NCI-H2171 treated with DMSO at 0.1 percent for 48 hours (cell line): ENCODE measurements at regions not wholly inside any gene's neighbourhood (a gene's known extent, or its start where the extent isn't known, plus 50 kb on each side); places are given as distances from the start of the nearest gene placed in this dataset.
"Not testable (repeated sequence)": the region's sequence is repeated elsewhere in the genome, so short reads cannot be mapped to it uniquely, and the experiment has no call there.

ENCODE experiments used
- DNase-seq: peaks from one replicate; lab custom pipeline; 2025; lab: John Stamatoyannopoulos, UW

DNA sequence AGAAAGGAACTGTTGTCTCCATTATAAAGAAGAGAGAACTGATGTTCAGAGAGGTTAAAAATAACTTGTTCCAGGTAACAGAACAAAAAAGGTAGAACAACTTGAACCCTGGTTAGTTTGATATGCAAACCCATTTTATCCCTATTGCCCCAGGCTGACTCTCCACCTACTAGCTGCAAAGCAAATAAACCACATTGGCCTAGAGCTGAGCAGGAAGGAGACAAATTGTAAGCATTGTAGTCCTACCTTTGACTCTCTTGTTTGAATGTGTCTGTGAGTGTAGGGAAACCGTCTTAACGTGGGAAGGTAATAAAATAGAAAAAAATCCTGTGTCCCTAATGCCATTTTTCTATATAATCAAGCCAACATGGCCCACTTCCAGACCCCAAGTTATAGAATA lies 126.4 kb downstream of the CCER1 start:
- no peak for DNase-seq

DNA sequence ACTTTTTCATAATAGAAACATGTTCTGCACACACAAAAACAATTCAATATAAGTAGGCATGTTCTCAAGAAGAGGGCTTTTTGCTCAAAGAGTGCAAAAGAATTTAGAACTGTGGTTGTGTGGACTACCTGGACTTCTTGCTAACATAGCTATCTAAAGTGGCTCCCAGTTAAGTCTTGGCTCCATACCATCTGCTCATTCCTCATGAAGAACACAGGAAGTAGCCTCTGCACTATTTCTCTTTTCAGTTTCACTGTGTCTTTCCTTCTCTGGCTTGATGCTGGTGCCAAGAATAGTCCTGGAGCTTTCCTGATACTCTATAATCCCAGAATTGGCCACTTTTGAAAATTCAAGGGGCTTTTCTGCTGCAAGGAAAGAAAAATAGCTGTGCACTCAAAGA lies 127.4 kb downstream of the CCER1 start:
- no peak for DNase-seq

DNA sequence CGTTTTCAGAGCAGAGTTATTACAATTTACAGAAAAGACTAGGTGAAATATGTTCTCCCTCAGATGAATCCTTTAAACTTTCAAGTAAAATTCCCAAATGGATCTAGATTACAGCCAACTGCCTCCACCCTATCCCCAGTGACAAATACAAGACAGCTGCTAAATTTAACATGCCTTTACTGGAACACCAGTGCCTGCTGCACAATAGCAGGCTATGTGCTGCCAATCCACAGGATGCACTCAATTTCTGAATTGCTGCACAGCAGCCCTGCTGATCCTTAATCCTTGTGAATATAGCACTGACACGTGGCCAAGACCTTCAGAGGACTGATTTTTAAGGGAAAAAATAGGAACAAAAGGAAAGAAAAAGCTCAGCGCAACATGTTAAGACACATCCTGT lies 128.9 kb downstream of the CCER1 start:
- DNase-seq = no peak

DNA sequence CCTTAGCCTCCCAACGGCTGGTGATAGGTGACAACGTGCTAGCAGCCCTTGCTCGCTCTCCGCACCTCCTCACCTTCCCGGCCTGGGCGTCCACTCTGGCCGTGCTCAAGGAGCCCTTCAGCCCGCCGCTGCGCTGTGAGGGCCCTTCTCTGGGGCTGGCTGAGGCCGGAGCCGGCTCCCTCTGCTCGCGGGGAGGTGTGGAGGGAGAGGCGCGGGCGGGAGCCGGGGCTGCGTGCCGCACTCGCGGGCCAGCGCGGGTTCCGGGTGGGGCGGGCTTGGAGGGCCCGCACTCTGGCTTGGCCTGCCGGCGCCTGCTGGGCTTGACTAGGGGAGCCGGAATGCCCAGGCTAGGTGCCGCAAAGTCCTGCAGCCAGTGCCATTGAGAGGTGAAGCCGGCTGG lies 131.1 kb downstream of the CCER1 start:
- no peak for DNase-seq

DNA sequence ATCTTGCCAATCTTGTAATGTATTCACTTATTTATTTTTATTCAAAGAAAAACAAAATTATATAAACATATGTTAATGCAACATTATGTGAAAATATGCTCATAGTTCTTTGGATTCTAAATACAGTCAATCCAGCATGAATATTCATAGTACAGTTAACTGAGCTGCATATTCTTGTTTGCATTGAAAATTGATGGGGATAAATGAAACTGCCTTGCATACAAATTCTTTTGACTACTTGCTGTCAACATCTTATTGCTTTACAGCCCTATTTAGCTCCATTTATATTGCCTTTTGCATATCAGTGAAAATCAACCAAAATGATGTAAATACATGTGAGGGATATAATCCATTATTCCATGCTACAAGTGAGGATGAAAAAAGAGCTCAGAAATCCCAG lies 135.3 kb downstream of the CCER1 start:
- no peak for DNase-seq

DNA sequence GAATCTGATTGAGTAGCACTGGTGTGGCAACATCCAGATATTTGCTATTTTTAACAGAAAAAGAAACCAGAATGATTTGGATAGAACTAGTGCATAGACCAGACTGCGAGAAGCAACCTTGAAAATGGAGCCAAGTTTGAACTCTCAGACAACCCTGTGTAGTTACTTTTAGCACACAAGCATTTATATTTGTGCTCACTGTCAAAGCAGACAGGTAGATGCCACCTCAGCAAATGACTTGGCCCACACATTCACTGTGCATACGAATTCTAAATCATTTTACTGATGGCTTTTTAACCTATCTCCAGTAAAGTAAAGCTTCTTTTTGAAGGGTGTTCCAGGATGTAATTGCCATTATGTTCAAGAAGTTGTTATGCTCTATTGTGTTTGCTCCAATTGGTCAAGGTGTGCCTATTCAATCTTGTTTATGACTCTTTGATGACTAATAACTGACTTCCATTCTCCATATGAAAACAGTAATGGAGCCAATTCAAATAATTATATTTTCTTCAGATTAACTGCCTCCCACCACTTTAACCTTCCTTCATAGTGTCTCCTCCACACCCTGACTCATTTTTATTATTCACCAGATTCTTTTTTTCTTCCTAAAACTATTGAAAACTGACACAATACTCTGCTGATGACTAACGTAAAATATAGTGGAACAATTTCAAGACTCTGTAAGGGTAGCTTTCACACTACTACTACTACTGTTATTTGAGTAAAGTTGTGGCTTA lies 138.5 kb downstream of the CCER1 start:
- no peak for DNase-seq

DNA sequence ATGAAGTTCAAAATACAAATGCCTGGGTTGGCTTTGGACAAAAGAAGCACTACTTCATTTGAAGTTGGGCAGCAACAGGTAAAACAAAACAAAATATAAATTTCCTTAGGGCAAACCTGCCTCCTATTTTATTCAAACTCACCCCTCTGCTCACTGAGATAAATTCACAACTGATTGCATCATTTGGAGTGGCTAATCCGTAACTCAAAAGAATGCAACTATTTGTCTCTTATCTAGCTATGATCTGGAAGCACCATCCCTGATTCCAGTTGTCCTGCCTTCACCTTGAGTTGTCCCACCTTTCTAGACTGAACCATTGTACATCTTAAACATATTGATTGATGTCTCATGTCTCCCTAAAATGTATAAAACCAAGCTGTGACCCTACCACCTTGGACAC lies 145.0 kb downstream of the CCER1 start:
- DNase-seq = no peak

DNA sequence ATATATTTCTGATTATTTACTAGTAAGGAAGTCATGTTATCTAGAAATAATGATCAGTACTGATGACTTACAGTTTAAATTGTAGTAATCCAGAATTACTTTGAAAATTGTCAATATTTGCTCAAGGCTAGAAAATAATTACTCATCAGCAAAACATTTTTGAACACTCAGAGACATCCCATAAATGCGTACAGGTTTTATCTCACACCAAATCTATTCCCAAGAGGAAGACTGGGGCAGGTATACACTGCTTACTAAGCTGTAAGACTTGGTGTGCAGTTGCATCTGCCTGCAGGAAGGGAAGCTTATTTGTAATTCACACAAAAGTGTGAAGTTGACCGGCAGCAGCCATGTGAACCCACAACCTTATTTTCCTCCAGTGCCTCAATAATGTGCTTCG lies 146.4 kb downstream of the CCER1 start:
- no peak for DNase-seq

DNA sequence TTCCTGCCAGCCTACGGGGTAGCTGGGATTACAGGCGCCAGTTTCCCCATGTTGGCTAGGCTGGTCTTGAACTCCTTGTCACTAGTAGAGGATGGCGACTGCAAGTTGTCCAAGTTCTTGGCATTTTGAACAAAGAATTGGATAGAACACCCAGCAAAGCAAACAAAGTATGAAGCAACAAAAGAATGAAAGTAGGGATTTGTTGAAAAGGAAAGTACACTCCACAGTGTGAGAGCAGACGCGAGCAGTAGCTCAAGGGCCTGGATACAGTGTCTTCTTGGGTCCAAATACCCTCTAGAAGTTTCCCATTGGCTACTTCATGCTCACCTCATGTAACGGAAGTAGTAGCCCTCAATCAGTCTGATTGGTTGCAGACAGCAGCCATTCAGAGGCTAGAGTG lies 152.2 kb downstream of the CCER1 start:
- no peak for DNase-seq

DNA sequence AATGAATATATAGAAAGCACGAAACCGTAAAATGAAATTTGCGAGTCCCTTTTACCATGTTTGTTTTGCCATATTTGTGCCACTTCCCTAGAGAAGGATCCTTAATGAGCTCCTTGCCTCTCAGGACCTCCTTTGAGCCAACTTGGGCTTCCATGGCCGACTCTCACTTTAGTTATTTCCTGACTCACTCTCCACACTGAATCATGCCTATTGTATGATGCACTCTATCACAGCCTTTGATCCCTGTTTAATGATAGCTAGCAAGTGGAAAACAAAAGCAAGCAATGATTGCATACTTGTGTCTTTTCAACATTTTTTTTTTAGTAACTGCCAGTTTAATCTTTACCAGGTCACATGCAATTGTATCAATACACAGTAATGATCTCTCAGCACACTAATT lies 153.2 kb downstream of the CCER1 start:
- no peak for DNase-seq

DNA sequence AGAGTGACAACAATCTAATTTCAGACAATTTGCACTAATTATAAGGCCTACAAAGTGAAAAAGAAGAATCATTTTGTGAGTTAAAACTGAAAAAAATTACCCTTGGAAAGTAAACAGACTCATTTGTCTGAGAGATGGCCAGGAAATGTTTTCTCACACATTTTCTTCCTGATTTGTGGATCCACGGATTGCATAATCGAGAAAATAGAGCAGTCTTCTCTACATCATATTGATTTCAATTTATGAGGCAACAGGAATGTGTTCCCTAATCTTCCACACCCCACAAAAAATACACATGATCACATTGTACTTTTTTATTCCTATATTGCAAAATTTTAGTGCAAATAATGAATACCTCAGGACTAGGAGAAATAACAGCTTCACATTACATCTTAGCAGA lies 160.8 kb downstream of the CCER1 start:
- DNase-seq = no peak

DNA sequence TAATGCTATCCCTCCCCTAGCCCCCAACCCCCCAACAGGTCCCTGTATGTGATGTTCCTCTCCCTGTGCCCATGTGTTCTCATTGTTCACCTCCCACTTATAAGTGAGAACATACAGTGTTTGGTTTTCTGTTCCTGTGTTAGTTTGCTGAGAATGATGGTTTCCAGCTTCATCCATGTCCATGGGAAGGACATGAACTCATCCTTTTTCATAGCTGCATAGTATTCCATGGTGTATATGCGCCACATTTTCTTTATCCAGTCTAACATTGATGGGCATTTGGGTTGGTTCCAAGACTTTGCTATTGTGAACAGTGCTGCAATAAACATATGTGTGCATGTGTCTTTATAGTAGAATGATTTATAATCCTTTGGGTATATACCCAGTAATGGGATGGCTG lies 162.3 kb downstream of the CCER1 start:
- not testable (repeated sequence) for DNase-seq

DNA sequence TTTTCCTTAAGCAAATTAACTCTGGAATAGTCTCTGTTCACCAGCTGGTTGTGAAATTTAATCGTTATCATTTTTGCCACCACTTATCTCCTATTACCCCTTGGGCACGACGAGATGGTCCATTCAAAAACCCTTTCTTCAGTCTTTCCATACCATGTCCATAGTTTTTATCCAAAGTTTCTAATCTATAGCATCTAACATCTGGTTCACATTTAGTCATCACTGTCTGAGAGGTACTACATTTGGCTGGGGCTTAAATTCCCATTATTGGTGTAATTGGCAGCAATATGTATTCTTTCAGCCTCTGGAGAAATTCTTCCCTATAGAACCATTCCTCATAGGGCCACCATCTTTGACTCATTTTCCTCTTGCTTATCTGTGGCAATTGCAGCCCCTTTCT lies 163.5 kb downstream of the CCER1 start:
- no peak for DNase-seq

DNA sequence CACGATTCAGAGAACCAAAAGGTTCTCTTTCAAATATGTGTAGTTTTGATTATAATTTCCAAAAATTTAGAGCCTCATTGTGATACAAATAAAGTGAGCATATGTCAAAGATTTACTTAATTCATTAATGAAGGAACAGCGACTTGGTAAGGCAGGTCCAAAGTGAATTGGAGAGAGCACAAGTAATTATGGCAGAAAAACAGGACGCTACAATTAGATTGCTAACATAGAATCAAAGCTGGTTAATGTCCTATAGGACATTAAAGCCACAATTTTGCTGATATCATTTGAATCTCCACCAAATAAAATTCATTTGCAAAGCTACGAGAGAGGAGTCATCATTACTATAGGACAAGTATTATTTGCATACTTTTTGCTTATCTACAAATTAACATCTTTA lies 164.2 kb downstream of the CCER1 start:
- DNase-seq = no peak

DNA sequence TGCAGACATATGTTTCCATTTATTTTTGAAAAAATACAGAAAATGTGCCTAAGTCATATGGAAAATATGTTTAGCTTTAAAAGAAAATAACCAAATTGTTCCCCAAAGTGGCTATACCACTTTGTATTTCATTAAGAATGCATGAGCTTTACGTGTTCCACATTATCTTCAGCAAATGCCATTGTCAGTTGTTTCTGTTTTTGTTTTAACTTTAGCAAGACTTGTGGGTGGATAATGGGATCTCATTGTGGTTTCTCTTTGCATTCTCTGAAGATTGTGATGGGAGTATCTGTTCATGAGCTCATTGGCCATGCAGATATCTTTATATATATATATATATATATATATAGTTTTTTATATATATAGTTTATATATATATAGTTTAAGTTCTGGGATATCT lies 181.5 kb downstream of the CCER1 start:
- no peak for DNase-seq

DNA sequence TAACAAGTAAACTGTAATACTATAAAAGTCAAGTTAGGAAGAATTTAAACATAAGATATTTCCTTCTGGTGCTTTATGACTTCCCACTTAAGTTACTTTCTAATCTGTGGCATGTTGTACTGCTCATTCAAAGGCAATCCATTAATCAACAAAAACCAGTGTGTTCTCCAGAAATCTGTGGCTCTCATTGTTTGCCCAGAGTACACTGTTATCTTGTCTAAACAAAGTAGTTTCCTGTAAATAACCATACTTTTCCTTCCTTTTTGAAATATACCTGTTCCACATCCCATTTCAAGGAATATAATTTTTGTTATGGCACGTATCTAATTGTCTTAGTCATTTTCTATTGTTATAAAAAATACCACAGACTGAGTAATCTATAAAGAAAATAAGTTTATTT lies 184.1 kb downstream of the CCER1 start:
- DNase-seq = no peak

DNA sequence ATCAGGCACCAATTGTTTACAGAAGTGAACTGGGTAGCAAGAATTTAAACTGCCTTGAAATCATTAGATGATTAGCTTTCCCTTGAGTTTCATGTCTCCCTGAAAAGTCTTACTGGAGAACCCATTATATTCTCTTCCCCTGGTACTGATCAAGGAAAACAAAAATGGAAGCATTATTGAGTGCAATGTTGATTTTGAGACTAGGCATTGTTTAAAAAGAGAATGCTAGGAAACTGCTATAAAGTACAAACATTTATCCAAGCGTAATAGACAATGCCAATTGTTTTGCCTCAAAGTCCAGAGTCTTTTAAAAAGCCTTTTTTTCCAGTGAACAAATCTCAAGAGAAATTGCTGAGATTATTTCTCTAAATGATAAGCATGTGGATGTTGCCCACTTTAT lies 197.0 kb downstream of the CCER1 start:
- no peak for DNase-seq

DNA sequence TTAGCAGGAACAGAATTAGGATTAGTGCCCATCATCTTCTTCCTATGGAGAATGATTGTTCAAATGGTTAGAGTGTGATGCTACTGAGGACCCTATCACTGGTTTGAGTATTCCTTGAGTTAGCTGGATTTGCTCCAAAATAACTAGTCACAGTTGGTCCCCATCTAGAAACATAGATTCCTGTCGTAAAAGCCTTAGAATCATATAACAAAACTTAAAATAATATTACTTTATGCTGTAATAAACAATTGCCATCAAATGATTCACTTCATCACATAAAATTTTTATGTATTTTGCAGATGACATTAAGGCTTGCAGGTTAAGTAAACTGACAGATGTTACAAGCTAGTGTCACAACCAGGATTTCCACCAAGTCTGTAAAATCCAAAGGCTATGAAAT lies 209.8 kb downstream of the CCER1 start:
- no peak for DNase-seq

DNA sequence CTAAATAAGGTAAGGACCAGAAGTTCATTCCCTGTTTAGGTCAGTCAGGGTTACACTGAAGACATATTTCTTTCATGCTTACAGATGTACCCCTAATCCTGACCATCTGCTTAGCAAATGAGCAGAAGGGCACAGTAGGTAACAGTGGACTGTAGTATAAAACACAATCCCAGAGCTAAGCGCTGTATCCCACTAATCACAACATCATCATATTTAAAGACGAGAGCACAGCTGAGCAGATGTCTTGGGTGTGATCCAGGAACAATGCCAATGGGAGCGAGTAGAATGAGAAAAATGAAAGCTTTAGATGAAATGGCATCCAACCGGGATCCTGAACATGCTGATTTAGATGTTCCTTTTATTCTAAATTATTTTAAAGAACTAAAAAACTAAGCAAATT lies 213.4 kb downstream of the CCER1 start:
- DNase-seq = peak; percentile 82

DNA sequence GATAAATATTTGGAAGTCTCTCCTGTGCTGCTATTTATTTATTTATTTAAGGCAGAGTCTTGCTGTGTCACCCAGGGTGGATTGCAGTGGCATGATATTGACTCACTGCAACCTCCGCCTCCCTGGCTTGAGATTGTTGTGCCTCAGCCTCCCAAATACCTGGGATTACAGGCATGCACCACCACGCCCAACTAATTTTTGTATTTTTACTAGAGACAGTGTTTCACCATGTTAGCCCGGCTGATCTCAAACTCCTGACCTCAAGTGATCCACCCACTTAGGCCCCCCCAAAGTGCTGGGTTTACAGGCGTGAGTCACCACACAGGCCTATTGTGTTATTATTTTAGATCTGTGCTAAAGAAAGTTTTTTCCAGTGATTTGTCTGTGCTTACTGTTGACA lies 225.2 kb downstream of the CCER1 start:
- DNase-seq = no peak

DNA sequence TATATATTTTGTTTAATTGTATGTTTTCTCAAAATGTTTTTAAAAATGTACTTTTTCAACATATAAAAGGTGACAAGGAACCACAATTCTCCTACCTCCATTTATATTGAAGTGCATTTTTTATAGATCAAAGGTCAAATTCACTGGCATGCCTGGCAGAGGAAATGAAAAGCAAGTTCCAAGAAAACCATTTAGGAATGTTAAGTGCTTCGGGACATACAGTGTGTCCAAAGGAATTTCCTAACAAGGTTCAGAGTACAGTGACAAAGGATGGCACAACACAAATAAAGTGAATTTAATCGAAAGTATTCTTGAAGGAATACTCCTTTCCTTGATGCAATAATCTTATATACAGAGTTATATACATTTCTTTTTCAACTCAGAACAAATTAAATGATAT lies 242.3 kb downstream of the CCER1 start:
- no peak for DNase-seq

DNA sequence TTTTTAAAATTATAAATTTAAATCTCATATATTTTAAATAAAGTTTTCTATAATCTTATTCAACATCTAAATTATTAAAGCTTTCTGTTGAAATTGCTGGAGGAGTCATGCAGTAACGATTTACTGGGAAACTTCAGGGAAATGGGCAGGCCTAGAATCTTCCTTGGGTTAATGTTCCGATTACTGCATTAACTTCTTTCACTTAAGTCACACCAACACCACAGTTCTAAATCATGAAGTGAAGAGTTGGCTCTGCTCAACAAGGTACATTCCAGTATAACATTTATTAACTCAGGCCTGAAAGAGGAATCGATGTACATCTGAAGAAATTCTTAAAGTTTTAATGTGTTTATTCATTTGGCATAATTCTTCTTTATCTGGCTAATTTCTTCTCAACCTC lies 244.3 kb downstream of the CCER1 start:
- no peak for DNase-seq

DNA sequence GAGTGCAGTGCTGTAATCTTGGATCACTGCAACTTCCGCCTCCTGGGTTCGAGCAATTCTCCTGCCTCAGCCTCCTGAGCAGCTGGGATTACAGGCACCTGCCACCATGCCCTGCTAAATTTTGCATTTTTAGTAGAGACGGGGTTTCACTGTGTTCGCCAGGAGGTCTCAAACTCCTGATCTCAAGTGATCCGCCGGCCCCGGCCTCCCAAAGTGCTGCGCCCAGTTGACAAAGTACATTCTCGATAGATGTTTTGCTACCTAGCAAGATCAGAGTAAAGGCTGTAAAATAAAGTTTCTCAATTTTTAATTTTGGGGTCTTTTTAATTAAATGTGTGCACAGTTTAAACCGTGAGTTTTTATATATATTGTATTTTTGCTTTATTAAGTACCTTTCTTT lies 248.9 kb downstream of the CCER1 start:
- no peak for DNase-seq

DNA sequence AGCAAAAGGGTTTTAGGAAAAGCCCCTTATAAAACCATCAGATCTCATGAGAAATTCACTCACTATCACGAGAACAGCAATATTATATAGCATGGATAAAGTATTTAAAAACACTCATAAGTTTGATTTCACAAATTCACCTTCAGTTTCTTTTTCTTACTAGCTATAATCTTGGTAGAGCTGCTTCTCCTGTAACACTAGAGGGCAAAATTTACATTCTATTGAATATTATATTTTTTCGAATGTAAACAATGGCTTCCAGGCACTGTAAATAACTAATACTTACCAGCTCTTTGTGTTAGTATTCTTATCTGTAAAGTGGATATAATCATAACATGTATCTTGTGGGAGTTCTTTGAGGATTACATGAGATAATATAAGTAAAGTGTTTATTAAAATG lies 259.6 kb downstream of the CCER1 start:
- DNase-seq = no peak

DNA sequence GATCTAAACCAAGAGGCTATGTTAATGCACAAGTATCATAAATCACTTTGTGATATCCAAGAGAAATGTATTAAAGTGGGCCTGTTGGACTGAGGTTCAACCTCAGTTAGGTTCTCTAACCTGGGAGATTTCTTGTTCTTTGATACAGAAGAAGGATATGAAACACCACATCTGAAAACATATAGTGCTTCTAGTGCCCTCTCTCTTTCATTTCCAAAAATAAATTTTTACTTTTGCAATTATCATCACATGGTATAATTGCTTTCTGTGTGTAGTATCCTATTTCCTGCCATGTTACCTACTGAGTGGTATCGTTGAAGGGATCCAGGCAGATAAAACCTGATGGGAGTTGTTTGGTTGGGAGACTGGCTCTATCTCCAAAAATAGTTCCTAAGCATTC lies 264.9 kb downstream of the CCER1 start:
- no peak for DNase-seq
